Brain microvascular endothelial cell (primary cell): ENCODE measurements at regions not wholly inside any gene's neighbourhood (a gene's known extent, or its start where the extent isn't known, plus 50 kb on each side); places are given as distances from the start of the nearest gene placed in this dataset.

Source experiments
- DNase-seq: peaks from one replicate; pipeline ENCODE4 v3.0.0-alpha.2; 2020
- H3K27ac ChIP-seq: fragments of 250-450 bp; sonication (Bioruptor Pico); 2 replicates; pipeline ENCODE4 v1.5.1; 2020; ENCODE audit warnings: mild to moderate bottlenecking, moderate library complexity
- H3K27me3 ChIP-seq: fragments of 250-450 bp; sonication (Bioruptor Pico); replicated peaks from 2 replicates; pipeline ENCODE4 v1.5.1; 2020; ENCODE audit warnings: mild to moderate bottlenecking
- H3K36me3 ChIP-seq: fragments of 250-450 bp; sonication (Bioruptor Pico); replicated peaks from 2 replicates; pipeline ENCODE4 v1.5.1; 2020; ENCODE audit warnings: mild to moderate bottlenecking
- H3K4me3 ChIP-seq: 2 replicates; pipeline ENCODE4 v1.5.1; 2011; ENCODE audit warnings: low read depth, mild to moderate bottlenecking, control low read depth, low read length, moderate library complexity
- in situ Hi-C: cut with HindIII; loops from 2 replicates; pipeline ENCODE4 v1.10.0; 2017; ENCODE audit warnings: low sequenced_read_pairs, low pct_ligation_motif_present
- TF ChIP-seq, protein P1 (sequence below): IDR thresholded peaks from 2 replicates; pipeline ENCODE4 v1.5.1; 2011; ENCODE audit warnings: low read depth, mild to moderate bottlenecking, moderate library complexity, low read length, control low read depth, inconsistent platforms; ENCODE audit errors: missing control alignments

DNA sequence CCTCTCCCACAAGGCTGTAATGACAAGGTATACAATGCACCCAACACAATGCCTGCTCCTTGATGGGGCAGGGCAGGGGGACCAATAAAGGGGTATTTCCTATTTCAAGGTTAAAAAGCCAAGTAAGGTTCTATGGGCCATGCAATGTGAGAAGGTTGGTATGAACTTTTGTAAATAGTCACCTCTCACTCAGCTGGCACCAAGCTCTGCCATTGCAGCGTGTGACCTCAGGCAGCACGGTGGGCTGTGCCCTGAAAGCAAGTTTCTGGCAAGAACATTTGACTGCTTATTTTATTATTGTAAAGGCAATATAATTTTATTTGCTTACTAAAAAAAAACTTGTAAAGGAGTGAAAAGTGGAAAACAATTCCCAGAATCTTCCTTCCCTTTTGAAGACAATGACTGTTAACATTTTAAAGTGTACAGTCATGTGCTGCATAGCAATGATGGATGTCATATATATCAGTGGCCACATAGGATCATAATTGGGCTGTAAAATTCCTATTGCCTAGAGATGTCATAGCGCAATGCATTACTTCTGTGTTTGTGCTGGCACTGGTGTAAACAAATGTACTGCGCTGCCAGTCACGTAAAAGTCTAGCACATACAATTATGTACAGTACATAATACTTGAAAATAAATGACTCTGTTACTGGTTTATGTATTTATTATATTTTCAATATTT, 167.3 kb upstream of the RORA start:
- Histone ChIP-seq H3K4me3 (no peak overlapping the region), H3K27ac (no peak overlapping the region), H3K27me3 (no peaks in the 10 kb centered on the region), H3K36me3 (no peaks in the 10 kb centered on the region)
- in situ Hi-C loops, result no loop called here
- TF ChIP-seq, protein P1, sequence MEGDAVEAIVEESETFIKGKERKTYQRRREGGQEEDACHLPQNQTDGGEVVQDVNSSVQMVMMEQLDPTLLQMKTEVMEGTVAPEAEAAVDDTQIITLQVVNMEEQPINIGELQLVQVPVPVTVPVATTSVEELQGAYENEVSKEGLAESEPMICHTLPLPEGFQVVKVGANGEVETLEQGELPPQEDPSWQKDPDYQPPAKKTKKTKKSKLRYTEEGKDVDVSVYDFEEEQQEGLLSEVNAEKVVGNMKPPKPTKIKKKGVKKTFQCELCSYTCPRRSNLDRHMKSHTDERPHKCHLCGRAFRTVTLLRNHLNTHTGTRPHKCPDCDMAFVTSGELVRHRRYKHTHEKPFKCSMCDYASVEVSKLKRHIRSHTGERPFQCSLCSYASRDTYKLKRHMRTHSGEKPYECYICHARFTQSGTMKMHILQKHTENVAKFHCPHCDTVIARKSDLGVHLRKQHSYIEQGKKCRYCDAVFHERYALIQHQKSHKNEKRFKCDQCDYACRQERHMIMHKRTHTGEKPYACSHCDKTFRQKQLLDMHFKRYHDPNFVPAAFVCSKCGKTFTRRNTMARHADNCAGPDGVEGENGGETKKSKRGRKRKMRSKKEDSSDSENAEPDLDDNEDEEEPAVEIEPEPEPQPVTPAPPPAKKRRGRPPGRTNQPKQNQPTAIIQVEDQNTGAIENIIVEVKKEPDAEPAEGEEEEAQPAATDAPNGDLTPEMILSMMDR, result no peak
- DNase-seq, result no peak

DNA sequence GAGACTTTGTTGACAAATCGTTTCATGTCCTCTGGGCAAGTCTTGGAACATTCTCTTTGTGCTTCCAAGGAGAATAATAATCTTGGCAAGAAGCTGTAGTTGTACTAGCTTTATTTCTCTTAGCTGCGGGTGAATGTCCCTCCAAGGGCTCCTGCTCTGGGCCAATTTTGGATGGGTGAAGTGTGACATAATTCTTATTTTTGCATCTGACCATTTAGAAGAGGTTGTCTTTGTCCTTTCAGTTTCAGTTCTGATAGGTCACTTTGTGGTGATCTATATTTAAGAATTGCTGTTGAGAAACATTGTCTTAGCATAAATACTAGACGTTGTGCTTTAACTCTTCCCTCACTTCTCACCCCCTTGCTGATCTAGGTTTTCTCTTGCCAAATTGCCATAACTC, 164.8 kb upstream of the RORA start:
- in situ Hi-C loops, result no loop called here
- Histone ChIP-seq H3K27me3 (no peaks in the 10 kb centered on the region), H3K27ac (no peak overlapping the region), H3K4me3 (no peak overlapping the region), H3K36me3 (no peaks in the 10 kb centered on the region)
- TF ChIP-seq, protein P1, result no peak
- no peak for DNase-seq

- TF ChIP-seq, protein P1, result no peak
- H3K4me3 ChIP-seq, result no peak overlapping the region
- in situ Hi-C loops, result no loop called here
- H3K27me3 ChIP-seq, result no peaks in the 10 kb centered on the region
- DNase-seq, result no peak
- H3K27ac ChIP-seq, result no peak overlapping the region
- no peaks in the 10 kb centered on the region for H3K36me3 ChIP-seq
These were observed 164.4 kb upstream of the RORA start for GRCh38 chr15:61393524-61393923.

- in situ Hi-C loops, result no loop called here
- DNase-seq, result no peak
- TF ChIP-seq, protein P1, result no peak
- Histone ChIP-seq H3K27ac (no peak overlapping the region), H3K36me3 (no peaks in the 10 kb centered on the region), H3K27me3 (no peaks in the 10 kb centered on the region), H3K4me3 (no peak overlapping the region)
These were observed 161.0 kb upstream of the RORA start for GRCh38 chr15:61390138-61390537.

DNA sequence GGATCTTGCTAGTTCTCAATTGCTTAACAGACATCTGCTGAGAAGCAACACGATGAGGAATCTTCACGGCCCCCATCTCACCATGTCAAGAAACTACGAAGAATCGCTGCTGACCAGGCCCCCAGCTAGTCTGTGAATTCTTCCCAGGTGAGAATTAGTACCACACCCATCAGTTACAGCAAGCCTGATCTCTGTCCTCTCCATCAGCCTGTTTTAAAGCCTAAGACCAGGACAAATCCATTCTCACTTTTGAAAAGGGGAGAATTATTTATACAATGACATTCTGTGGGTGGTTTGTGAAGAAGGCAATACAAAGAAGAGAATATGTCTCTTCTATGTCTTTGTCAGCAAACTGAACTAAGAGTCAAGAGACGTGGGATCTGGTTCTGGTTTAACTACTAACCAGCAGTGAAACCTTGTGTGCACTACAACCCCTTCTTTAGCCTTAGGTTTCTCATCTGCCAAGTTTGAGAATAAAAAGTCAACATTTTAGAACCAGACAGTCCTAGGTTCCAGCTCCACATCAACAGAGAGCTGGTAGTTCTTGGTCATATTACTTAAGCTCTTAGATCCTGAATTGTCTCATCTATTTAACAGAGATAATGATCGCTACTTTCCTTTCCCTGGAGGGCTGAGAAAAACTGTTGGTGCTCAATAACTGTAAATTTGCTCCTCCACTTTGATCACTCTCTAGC, 160.4 kb upstream of the RORA start:
- H3K27me3 ChIP-seq, result no peaks in the 10 kb centered on the region
- TF ChIP-seq, protein P1, result no peak
- no peaks in the 10 kb centered on the region for H3K36me3 ChIP-seq
- in situ Hi-C loops, result no loop called here
- no peak overlapping the region for H3K27ac ChIP-seq
- no peak overlapping the region for H3K4me3 ChIP-seq
- no peak for DNase-seq

GRCh38 chr15:61387675-61388074, 158.6 kb upstream of the RORA start:
- H3K27me3 ChIP-seq, result no peaks in the 10 kb centered on the region
- in situ Hi-C loops, result no loop called here
- no peaks in the 10 kb centered on the region for H3K36me3 ChIP-seq
- no peak overlapping the region for H3K27ac ChIP-seq
- no peak for DNase-seq
- no peak overlapping the region for H3K4me3 ChIP-seq
- TF ChIP-seq, protein P1, result no peak
